HT1080 (cell line): ENCODE measurements at regions not wholly inside any gene's neighbourhood (a gene's known extent, or its start where the extent isn't known, plus 50 kb on each side); places are given as distances from the start of the nearest gene placed in this dataset.

Source experiments
- DNase-seq: peaks from one replicate; pipeline ENCODE4 v3.0.0-alpha.2; 2015; ENCODE audit warnings: low read depth
- small RNA-seq: library from RNA; depleted of rRNA; stranded (forward); fragments of <200 nt; gene quantifications from one replicate; pipeline ENCODE3, GENCODE V24; 2014

GRCh38 chr1:219123036-219123435 is 50.6 kb upstream of the LYPLAL1 start:
- DNase-seq: no peak

Small RNA genes in the stretch of these regions (small RNA-seq; reads per million reads assigned to genes)
- gene RF00012: 0.98 reads per million, percentile 73 among the genes with 10 or more reads in this experiment
